HEK293 (cell line): ENCODE measurements at regions not wholly inside any gene's neighbourhood (a gene's known extent, or its start where the extent isn't known, plus 50 kb on each side); places are given as distances from the start of the nearest gene placed in this dataset.

Experiments
- CTCF ChIP-seq: fragments of 450-650 bp; formaldehyde crosslinking; IDR thresholded peaks from 2 replicates; pipeline ENCODE4 v1.5.1; 2016; ENCODE audit warnings: missing biosample characterization, missing genetic modification characterization
- ZNF174 ChIP-seq: fragments of 450-650 bp; formaldehyde crosslinking; IDR thresholded peaks from 2 replicates; pipeline ENCODE4 v1.5.0; 2017; ENCODE audit warnings: missing biosample characterization, mild to moderate bottlenecking, missing genetic modification characterization
- ZNF302 ChIP-seq: fragments of 450-650 bp; formaldehyde crosslinking; IDR thresholded peaks from 2 replicates; pipeline ENCODE4 v1.5.1; 2016; ENCODE audit warnings: missing biosample characterization, missing genetic modification characterization, low read depth
- ZNF521 ChIP-seq: fragments of 450-650 bp; formaldehyde crosslinking; IDR thresholded peaks from 2 replicates; pipeline ENCODE4 v1.5.1; 2017; ENCODE audit warnings: missing biosample characterization, mild to moderate bottlenecking, missing genetic modification characterization
- ZNF548 ChIP-seq: fragments of 450-650 bp; formaldehyde crosslinking; IDR thresholded peaks from 2 replicates; pipeline ENCODE4 v1.5.1; 2016; ENCODE audit warnings: missing biosample characterization, missing genetic modification characterization
- ZNF549 ChIP-seq: fragments of 450-650 bp; IDR thresholded peaks from 2 replicates; pipeline ENCODE4 v1.5.1; 2018; ENCODE audit warnings: missing biosample characterization, missing genetic modification characterization, mild to moderate bottlenecking, inconsistent platforms, moderate library complexity
- ZNF558 ChIP-seq: fragments of 450-650 bp; formaldehyde crosslinking; IDR thresholded peaks from 2 replicates; pipeline ENCODE4 v1.5.1; 2016; ENCODE audit warnings: missing biosample characterization, missing genetic modification characterization
- ZNF747 ChIP-seq: fragments of 450-650 bp; formaldehyde crosslinking; IDR thresholded peaks from 2 replicates; pipeline ENCODE4 v1.5.1; 2016; ENCODE audit warnings: missing biosample characterization, missing genetic modification characterization
- ZNF768 ChIP-seq: fragments of 450-650 bp; formaldehyde crosslinking; IDR thresholded peaks from 2 replicates; pipeline ENCODE4 v1.5.1; 2018; ENCODE audit warnings: missing biosample characterization, mild to moderate bottlenecking, missing genetic modification characterization
- ZSCAN5A ChIP-seq: fragments of 450-650 bp; formaldehyde crosslinking; IDR thresholded peaks from 2 replicates; pipeline ENCODE4 v1.5.1; 2016; ENCODE audit warnings: missing biosample characterization, missing genetic modification characterization
- TF ChIP-seq, protein P1 (sequence below): fragments of 450-650 bp; formaldehyde crosslinking; IDR thresholded peaks from 2 replicates; pipeline ENCODE4 v1.5.1; 2016; ENCODE audit warnings: missing biosample characterization, missing genetic modification characterization

DNA sequence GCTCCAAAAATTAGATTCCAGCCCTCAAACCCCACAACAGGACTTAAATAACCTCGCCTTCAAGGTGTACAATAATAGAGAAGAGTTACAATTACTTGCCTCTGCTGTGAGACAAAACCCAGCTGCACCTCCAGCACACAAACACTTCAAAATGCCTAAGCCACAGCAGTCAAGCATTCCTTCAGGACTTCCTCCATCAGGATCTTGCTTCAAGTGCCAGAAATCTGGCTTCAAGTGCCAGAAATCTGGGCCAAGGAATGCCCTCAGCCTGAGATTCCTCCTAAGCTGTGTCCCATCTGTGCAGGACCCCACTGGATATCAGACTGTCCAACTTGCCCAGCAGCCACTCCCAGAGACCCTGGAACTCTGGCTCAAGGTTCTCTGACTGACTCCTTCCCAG lies 1088.3 kb downstream of the SORCS3 start:
- TF ChIP-seq ZNF747 (tag by site-specific recombination) (no peak), ZNF174 (tag by site-specific recombination) (no peak), ZNF768 (tag by site-specific recombination) (no peak), CTCF (tag by site-specific recombination) (no peak), ZNF558 (tag by site-specific recombination) (no peak), ZNF521 (tag by site-specific recombination) (no peak), ZNF549 (tag by site-specific recombination) (no peak), ZNF302 (no peak), ZSCAN5A (tag by site-specific recombination) (no peak), ZNF548 (tag by site-specific recombination) (no peak)
- TF ChIP-seq, protein P1, sequence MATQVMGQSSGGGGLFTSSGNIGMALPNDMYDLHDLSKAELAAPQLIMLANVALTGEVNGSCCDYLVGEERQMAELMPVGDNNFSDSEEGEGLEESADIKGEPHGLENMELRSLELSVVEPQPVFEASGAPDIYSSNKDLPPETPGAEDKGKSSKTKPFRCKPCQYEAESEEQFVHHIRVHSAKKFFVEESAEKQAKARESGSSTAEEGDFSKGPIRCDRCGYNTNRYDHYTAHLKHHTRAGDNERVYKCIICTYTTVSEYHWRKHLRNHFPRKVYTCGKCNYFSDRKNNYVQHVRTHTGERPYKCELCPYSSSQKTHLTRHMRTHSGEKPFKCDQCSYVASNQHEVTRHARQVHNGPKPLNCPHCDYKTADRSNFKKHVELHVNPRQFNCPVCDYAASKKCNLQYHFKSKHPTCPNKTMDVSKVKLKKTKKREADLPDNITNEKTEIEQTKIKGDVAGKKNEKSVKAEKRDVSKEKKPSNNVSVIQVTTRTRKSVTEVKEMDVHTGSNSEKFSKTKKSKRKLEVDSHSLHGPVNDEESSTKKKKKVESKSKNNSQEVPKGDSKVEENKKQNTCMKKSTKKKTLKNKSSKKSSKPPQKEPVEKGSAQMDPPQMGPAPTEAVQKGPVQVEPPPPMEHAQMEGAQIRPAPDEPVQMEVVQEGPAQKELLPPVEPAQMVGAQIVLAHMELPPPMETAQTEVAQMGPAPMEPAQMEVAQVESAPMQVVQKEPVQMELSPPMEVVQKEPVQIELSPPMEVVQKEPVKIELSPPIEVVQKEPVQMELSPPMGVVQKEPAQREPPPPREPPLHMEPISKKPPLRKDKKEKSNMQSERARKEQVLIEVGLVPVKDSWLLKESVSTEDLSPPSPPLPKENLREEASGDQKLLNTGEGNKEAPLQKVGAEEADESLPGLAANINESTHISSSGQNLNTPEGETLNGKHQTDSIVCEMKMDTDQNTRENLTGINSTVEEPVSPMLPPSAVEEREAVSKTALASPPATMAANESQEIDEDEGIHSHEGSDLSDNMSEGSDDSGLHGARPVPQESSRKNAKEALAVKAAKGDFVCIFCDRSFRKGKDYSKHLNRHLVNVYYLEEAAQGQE (tag by site-specific recombination), result no peak
